ENCODE measurements at regions not wholly inside any gene's neighbourhood (a gene's known extent, or its start where the extent isn't known, plus 50 kb on each side); places are given as distances from the start of the nearest gene placed in this dataset.

GRCh38 chr13:90232291-90232690 is 1115.2 kb upstream of the MIR17HG start:
- Histone ChIP-seq H3K27ac (ENCODE audit: low read length) (no peak overlapping the region), H3K4me1 (ENCODE audit: low read length) (no peaks in the 10 kb centered on the region)

DNA sequence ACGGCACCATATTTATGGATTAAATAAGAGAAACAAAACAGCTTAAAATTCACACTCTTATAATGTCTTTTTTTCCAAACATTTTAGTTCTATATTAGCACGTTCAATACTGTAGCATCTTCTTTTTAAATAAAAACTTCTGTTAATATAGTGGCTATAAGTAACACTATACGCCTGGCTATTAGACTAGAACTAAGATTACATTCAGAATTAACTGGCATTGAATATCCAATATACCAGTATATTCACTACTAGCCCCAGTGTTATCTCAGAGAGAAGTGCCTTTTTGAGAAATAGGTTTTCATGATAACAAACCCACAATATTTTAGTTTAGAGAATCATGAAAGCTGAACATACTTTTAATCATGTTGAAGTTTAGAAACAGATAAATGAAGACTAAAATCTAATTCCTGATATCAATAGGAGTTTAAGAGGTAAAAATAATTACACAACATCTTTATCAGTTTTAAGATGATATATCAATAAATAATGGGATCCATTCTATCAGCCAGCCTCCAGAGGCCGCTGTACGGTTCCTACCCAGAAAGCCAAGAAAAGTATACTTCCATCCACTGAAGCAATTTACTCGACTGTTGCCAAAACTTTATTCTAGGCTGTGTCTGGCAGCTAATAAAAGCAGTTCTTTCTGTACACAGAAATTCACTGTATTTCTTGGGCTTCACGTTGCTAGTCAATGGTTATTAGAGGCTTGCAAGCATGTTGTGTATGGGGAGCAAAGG is 1113.4 kb upstream of the MIR17HG start:
- Histone ChIP-seq H3K27me3 (ENCODE audit: low read depth, low read length) (no peaks in the 10 kb centered on the region), H3K4me3 (ENCODE audit: low read length) (no peak overlapping the region), H3K79me2 (ENCODE audit: low read length) (no peaks in the 10 kb centered on the region), H3K9ac (ENCODE audit: low read length) (no peak overlapping the region), H3K4me2 (ENCODE audit: low read length) (no peak overlapping the region), H3K9me3 (ENCODE audit: insufficient read depth, low read length) (no peaks in the 10 kb centered on the region), H3K36me3 (replicated peaks; ENCODE audit: low read depth, low read length) (no peaks in the 10 kb centered on the region), H2AFZ (ENCODE audit: low read depth, low read length) (no peak overlapping the region), H4K20me1 (ENCODE audit: insufficient read depth, low read length) (no peaks in the 10 kb centered on the region), H3K4me1 (ENCODE audit: low read length) (no peaks in the 10 kb centered on the region), H3K27ac (ENCODE audit: low read length) (no peak overlapping the region)
- TF ChIP-seq EZH2phosphoT487 (IDR thresholded peaks at IDR 0.05; ENCODE audit: low read depth): no peak
- TF ChIP-seq, protein P1, sequence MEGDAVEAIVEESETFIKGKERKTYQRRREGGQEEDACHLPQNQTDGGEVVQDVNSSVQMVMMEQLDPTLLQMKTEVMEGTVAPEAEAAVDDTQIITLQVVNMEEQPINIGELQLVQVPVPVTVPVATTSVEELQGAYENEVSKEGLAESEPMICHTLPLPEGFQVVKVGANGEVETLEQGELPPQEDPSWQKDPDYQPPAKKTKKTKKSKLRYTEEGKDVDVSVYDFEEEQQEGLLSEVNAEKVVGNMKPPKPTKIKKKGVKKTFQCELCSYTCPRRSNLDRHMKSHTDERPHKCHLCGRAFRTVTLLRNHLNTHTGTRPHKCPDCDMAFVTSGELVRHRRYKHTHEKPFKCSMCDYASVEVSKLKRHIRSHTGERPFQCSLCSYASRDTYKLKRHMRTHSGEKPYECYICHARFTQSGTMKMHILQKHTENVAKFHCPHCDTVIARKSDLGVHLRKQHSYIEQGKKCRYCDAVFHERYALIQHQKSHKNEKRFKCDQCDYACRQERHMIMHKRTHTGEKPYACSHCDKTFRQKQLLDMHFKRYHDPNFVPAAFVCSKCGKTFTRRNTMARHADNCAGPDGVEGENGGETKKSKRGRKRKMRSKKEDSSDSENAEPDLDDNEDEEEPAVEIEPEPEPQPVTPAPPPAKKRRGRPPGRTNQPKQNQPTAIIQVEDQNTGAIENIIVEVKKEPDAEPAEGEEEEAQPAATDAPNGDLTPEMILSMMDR (IDR thresholded peaks at IDR 0.05; ENCODE audit: low read depth, low read length): no peak

More at GRCh38 chr13:90232291-90232690, 1115.2 kb upstream of the MIR17HG start:
- Histone ChIP-seq H3K79me2 (ENCODE audit: low read length) (no peaks in the 10 kb centered on the region), H4K20me1 (ENCODE audit: insufficient read depth, low read length) (no peaks in the 10 kb centered on the region), H3K27me3 (ENCODE audit: low read depth, low read length) (no peaks in the 10 kb centered on the region), H2AFZ (ENCODE audit: low read depth, low read length) (no peak overlapping the region), H3K36me3 (replicated peaks; ENCODE audit: low read depth, low read length) (no peaks in the 10 kb centered on the region), H3K9ac (ENCODE audit: low read length) (no peak overlapping the region), H3K4me2 (ENCODE audit: low read length) (no peak overlapping the region), H3K4me3 (ENCODE audit: low read length) (no peak overlapping the region), H3K9me3 (ENCODE audit: insufficient read depth, low read length) (no peaks in the 10 kb centered on the region)
- no peak for TF ChIP-seq EZH2phosphoT487 (IDR thresholded peaks at IDR 0.05; ENCODE audit: low read depth)
- TF ChIP-seq, protein P1 (IDR thresholded peaks at IDR 0.05; ENCODE audit: low read depth, low read length): no peak

DNA sequence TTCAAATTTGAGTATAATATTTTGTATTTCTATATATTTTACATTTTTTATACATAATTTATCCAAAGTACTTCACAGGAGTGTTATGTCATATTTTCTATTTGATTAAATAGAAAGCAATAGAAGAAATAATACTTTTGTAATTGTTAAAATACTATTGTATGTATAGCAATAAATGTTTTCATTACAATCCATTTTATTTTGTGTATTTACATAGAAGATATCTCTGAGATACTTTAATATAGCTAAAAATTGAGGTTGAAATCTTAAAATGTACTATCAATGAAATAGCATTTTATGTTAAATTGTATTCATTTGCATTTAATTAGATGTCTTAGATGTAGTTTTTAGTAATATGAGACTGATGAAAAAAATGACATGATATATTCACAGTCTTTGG is 1109.6 kb upstream of the MIR17HG start:
- H3K79me2 ChIP-seq (ENCODE audit: low read length): no peaks in the 10 kb centered on the region
- no peak overlapping the region for H3K9ac ChIP-seq (ENCODE audit: low read length)
- H3K36me3 ChIP-seq (replicated peaks; ENCODE audit: low read depth, low read length): no peaks in the 10 kb centered on the region
- no peak overlapping the region for H3K4me2 ChIP-seq (ENCODE audit: low read length)
- no peak overlapping the region for H2AFZ ChIP-seq (ENCODE audit: low read depth, low read length)
- H3K4me3 ChIP-seq (ENCODE audit: low read length): no peak overlapping the region
- H3K9me3 ChIP-seq (ENCODE audit: insufficient read depth, low read length): no peaks in the 10 kb centered on the region
- no peaks in the 10 kb centered on the region for H3K4me1 ChIP-seq (ENCODE audit: low read length)
- no peaks in the 10 kb centered on the region for H3K27me3 ChIP-seq (ENCODE audit: low read depth, low read length)
- H4K20me1 ChIP-seq (ENCODE audit: insufficient read depth, low read length): no peaks in the 10 kb centered on the region
- no peak overlapping the region for H3K27ac ChIP-seq (ENCODE audit: low read length)
- TF ChIP-seq, protein P1 (IDR thresholded peaks at IDR 0.05; ENCODE audit: low read depth, low read length): no peak
- no peak for TF ChIP-seq EZH2phosphoT487 (IDR thresholded peaks at IDR 0.05; ENCODE audit: low read depth)

DNA sequence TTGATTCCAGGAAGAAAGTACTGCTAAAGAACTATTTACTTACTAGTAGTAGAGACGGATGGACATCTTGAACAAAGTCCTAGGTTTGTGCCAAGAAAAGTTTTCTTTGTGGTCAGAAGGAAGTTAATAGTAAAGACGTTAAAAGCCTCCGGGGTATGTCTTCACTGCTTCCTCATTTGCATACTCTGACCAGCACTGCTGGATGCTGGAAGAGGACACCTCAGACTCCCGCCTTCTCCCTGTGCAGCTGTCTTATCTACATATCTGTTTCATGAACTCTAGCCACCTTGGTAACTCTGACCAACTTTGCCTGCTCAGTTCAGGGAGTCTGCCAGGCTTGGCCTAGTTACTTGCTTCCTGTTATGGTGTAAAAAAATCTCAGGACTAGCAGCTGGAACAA is 1109.1 kb upstream of the MIR17HG start:
- H3K4me2 ChIP-seq (ENCODE audit: low read length): no peak overlapping the region
- no peaks in the 10 kb centered on the region for H3K9me3 ChIP-seq (ENCODE audit: insufficient read depth, low read length)
- TF ChIP-seq EZH2phosphoT487 (IDR thresholded peaks at IDR 0.05; ENCODE audit: low read depth): no peak
- TF ChIP-seq, protein P1 (IDR thresholded peaks at IDR 0.05; ENCODE audit: low read depth, low read length): no peak
- no peaks in the 10 kb centered on the region for H3K4me1 ChIP-seq (ENCODE audit: low read length)
- no peak overlapping the region for H3K27ac ChIP-seq (ENCODE audit: low read length)
- H3K27me3 ChIP-seq (ENCODE audit: low read depth, low read length): no peaks in the 10 kb centered on the region
- H2AFZ ChIP-seq (ENCODE audit: low read depth, low read length): no peak overlapping the region
- no peaks in the 10 kb centered on the region for H4K20me1 ChIP-seq (ENCODE audit: insufficient read depth, low read length)
- no peaks in the 10 kb centered on the region for H3K36me3 ChIP-seq (replicated peaks; ENCODE audit: low read depth, low read length)
- no peaks in the 10 kb centered on the region for H3K79me2 ChIP-seq (ENCODE audit: low read length)
- no peak overlapping the region for H3K9ac ChIP-seq (ENCODE audit: low read length)
- H3K4me3 ChIP-seq (ENCODE audit: low read length): no peak overlapping the region

All from OCI-LY3 (cell line).